Cardiac muscle cell (in vitro differentiated cells and primary cell): ENCODE measurements at regions not wholly inside any gene's neighbourhood (a gene's known extent, or its start where the extent isn't known, plus 50 kb on each side); places are given as distances from the start of the nearest gene placed in this dataset.

ENCODE experiments used
- DNase-seq, 2 donors: peaks; one replicate each; pipeline versions ENCODE4 v3.0.0 to v3.0.0-alpha.2; 2010 to 2017; ENCODE audit warnings: low read depth in 1 of 2, low spot score in 1 of 2
- H3K27ac ChIP-seq: fragments of 200-600 bp; sonication (generic); 2 replicates; pipeline ENCODE4 v1.5.1; 2016
- H3K27me3 ChIP-seq: fragments of 200-600 bp; sonication (generic); 2 replicates; pipeline ENCODE4 v1.6.0; 2016; ENCODE audit warnings: control low read depth
- H3K36me3 ChIP-seq: fragments of 200-600 bp; sonication (generic); 2 replicates; pipeline ENCODE4 v1.5.1; 2016; ENCODE audit warnings: control low read depth
- H3K4me1 ChIP-seq: fragments of 200-600 bp; sonication (generic); 2 replicates; pipeline ENCODE4 v1.8.1; 2017; ENCODE audit warnings: low read depth, mild to moderate bottlenecking, mixed run types
- H3K4me3 ChIP-seq: fragments of 200-600 bp; sonication (generic); 2 replicates; pipeline ENCODE4 v1.5.1; 2016; ENCODE audit warnings: mild to moderate bottlenecking
- H3K9me3 ChIP-seq: fragments of 200-600 bp; sonication (generic); 2 replicates; pipeline ENCODE4 v1.5.1; 2017; ENCODE audit warnings: low read depth, mild to moderate bottlenecking, control low read depth
- TF ChIP-seq, protein P1 (sequence below): IDR thresholded peaks from 2 replicates; pipeline ENCODE4 v1.5.1; 2012; ENCODE audit warnings: low read depth, mild to moderate bottlenecking, low read length

GRCh38 chr15:31510057-31510456 is 183.4 kb downstream of the KLF13 start:
- Histone ChIP-seq H3K4me3 (no peak overlapping the region), H3K9me3 (no peaks in the 10 kb centered on the region), H3K27me3 (no peaks in the 10 kb centered on the region), H3K4me1 (no peaks in the 10 kb centered on the region), H3K36me3 (no peaks in the 10 kb centered on the region), H3K27ac (no peak overlapping the region)
- DNase-seq: no peak
- TF ChIP-seq, protein P1, sequence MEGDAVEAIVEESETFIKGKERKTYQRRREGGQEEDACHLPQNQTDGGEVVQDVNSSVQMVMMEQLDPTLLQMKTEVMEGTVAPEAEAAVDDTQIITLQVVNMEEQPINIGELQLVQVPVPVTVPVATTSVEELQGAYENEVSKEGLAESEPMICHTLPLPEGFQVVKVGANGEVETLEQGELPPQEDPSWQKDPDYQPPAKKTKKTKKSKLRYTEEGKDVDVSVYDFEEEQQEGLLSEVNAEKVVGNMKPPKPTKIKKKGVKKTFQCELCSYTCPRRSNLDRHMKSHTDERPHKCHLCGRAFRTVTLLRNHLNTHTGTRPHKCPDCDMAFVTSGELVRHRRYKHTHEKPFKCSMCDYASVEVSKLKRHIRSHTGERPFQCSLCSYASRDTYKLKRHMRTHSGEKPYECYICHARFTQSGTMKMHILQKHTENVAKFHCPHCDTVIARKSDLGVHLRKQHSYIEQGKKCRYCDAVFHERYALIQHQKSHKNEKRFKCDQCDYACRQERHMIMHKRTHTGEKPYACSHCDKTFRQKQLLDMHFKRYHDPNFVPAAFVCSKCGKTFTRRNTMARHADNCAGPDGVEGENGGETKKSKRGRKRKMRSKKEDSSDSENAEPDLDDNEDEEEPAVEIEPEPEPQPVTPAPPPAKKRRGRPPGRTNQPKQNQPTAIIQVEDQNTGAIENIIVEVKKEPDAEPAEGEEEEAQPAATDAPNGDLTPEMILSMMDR: no peak

DNA sequence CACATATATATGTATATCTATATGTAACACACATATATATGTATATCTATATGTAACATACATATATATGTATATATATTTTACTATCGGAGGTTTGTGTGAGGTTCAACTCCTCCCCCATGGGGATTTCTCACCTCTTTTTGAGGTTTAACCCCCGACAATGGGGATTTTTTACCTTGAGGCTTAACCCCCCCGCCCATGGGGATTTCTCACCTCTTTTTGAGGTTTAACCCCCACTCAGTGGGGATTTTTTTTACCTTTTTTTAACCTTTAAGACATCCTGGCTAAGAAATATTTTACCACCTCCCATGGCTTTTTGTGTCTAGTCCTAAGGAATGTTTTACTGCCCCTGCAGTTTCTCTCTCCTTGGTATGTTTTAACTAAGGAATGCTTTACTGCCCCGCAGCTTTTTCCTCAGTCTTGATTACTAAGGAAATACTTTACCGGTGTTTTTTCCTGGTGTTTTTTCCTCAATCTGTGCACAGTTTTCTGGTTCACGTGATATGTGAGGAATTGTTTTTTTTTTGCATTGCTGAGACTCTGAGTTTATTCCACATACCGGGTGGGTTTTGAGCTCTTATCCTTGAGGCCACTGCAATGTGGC is 185.2 kb downstream of the KLF13 start:
- Histone ChIP-seq H3K4me1 (no peaks in the 10 kb centered on the region), H3K4me3 (no peak overlapping the region), H3K9me3 (no peaks in the 10 kb centered on the region), H3K36me3 (no peaks in the 10 kb centered on the region), H3K27me3 (no peaks in the 10 kb centered on the region), H3K27ac (no peak overlapping the region)
- TF ChIP-seq, protein P1: no peak
- DNase-seq: no peak

GRCh38 chr15:31513178-31513577 is 186.5 kb downstream of the KLF13 start:
- no peak overlapping the region for H3K4me3 ChIP-seq
- H3K36me3 ChIP-seq: no peaks in the 10 kb centered on the region
- TF ChIP-seq, protein P1: no peak
- H3K27me3 ChIP-seq: no peaks in the 10 kb centered on the region
- no peaks in the 10 kb centered on the region for H3K9me3 ChIP-seq
- no peak for DNase-seq
- H3K27ac ChIP-seq: no peak overlapping the region
- no peaks in the 10 kb centered on the region for H3K4me1 ChIP-seq

- H3K27me3 ChIP-seq: no peaks in the 10 kb centered on the region
- H3K9me3 ChIP-seq: no peaks in the 10 kb centered on the region
- no peak overlapping the region for H3K4me3 ChIP-seq
- DNase-seq: no peak
- no peaks in the 10 kb centered on the region for H3K4me1 ChIP-seq
- no peak overlapping the region for H3K27ac ChIP-seq
- TF ChIP-seq, protein P1: no peak
- no peaks in the 10 kb centered on the region for H3K36me3 ChIP-seq
Measured at GRCh38 chr15:31516440-31516839, 189.8 kb downstream of the KLF13 start.

DNA sequence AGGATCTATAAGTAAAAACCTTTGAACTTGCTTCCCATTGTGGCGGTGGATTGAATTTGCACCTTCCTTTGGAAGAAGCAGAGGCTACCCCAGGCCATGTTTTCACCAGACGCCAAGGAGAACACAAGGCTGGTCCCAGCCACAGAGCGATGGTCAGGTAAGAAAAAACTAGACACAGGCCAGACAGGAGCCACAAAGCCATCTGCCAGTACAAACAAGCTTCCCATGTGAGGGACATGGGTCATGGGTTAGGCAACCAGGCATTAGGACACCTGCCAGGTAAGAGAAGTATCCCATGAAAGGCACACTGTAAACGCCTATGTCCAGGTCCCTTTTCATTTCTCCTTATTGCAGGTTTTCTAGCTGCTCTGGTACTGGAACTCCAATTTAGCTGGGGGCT is 190.2 kb downstream of the KLF13 start:
- H3K27me3 ChIP-seq: no peaks in the 10 kb centered on the region
- TF ChIP-seq, protein P1: no peak
- H3K27ac ChIP-seq: no peak overlapping the region
- H3K36me3 ChIP-seq: no peaks in the 10 kb centered on the region
- DNase-seq: no peak
- H3K9me3 ChIP-seq: no peaks in the 10 kb centered on the region
- no peaks in the 10 kb centered on the region for H3K4me1 ChIP-seq
- no peak overlapping the region for H3K4me3 ChIP-seq

DNA sequence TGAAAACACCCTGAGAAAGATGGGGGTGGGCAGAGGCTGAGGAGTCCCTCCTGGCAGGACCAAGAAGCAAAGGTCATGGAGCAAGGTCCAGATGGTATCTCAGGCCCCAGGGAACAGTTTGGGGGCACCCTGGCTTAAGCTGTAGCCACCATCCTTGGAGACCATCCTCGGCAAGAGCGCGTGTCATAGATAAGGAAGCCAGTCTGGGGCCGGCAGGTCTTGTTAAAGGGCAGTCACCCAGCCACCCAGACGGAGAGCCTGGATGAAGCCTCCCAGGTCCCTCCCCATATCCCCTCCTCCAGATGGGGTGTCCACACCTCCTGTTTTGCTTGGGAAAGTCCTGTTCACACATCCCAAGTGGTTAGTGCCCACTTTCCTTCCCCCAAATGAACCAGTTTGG is 191.1 kb downstream of the KLF13 start:
- H3K9me3 ChIP-seq: no peaks in the 10 kb centered on the region
- no peak overlapping the region for H3K27ac ChIP-seq
- no peak overlapping the region for H3K4me3 ChIP-seq
- no peaks in the 10 kb centered on the region for H3K4me1 ChIP-seq
- no peak for DNase-seq
- H3K36me3 ChIP-seq: no peaks in the 10 kb centered on the region
- H3K27me3 ChIP-seq: no peaks in the 10 kb centered on the region
- TF ChIP-seq, protein P1: no peak
